ENCODE measurements at regions not wholly inside any gene's neighbourhood (a gene's known extent, or its start where the extent isn't known, plus 50 kb on each side); places are given as distances from the start of the nearest gene placed in this dataset.

- Histone ChIP-seq H3K9me3 (no peaks in the 10 kb centered on the region), H3K4me1 (no peaks in the 10 kb centered on the region), H3K27ac (no peak overlapping the region), H3K4me3 (no peak overlapping the region), H3K4me2 (no peak overlapping the region)
- TF ChIP-seq FOXS1 (CRISPR knock-in tag; IDR thresholded peaks at IDR 0.05) (no peak), CTCF (IDR thresholded peaks at IDR 0.05) (no peak), HMGXB4 (CRISPR knock-in tag; IDR thresholded peaks at IDR 0.05; ENCODE audit: borderline replicate concordance) (no peak), CHD4 (IDR thresholded peaks at IDR 0.05; ENCODE audit: borderline replicate concordance) (no peak), RAD21 (conservative IDR thresholded peaks at IDR 0.05 in 1 of 2, IDR thresholded peaks at IDR 0.05 in 1 of 2) (no peak), JUNB (IDR thresholded peaks at IDR 0.05) (no peak), GATA3 (IDR thresholded peaks at IDR 0.05; ENCODE audit: borderline replicate concordance) (no peak), TP53 (CRISPR knock-in tag; IDR thresholded peaks at IDR 0.05) (no peak), RNF2 (IDR thresholded peaks at IDR 0.05; ENCODE audit: borderline replicate concordance, low read depth) (no peak), SMC3 (IDR thresholded peaks at IDR 0.05) (no peak), FOSB (CRISPR knock-in tag; IDR thresholded peaks at IDR 0.05) (no peak), CHD2 (IDR thresholded peaks at IDR 0.05; ENCODE audit: low read length, partially characterized antibody) (no peak), HEYL (CRISPR knock-in tag; IDR thresholded peaks at IDR 0.05) (no peak), ZNF302 (CRISPR knock-in tag; IDR thresholded peaks at IDR 0.05) (no peak), HOXA7 (CRISPR knock-in tag; IDR thresholded peaks at IDR 0.05) (no peak), HES2 (IDR thresholded peaks at IDR 0.05) (no peak), TFCP2L1 (CRISPR knock-in tag; IDR thresholded peaks at IDR 0.05) (no peak)
- CTCF ChIA-PET, result interaction anchor here (0.9 to 1.4 kb wide), 2 partner anchors 24 to 97 kb away, joined by 3 to 4 read pairs; no protein-coding TSS in a partner anchor
- ATAC-seq (peak; percentile 73 to 81; a peak in 5 of 6 replicates), FAIRE-seq (no peak), DNase-seq (ENCODE audit: low read depth in 1 of 2, low spot score in 1 of 2) (no peak)
- 20% methylated on average over 3 of the region's 3 CpGs for WGBS (ENCODE audit: missing lambda C conversion rate)
- POLR2A ChIA-PET, result no interaction called here
These were observed 65.8 kb upstream of the PRPS1 start for GRCh38 chrX:107562482-107562881.

GRCh38 chrX:107563824-107564223, 64.5 kb upstream of the PRPS1 start:
- H3K4me2 ChIP-seq, result no peak overlapping the region
- H3K9me3 ChIP-seq, result no peaks in the 10 kb centered on the region
- no peak overlapping the region for H3K27ac ChIP-seq
- no peaks in the 10 kb centered on the region for H3K4me1 ChIP-seq
- DNase-seq (ENCODE audit: low read depth in 1 of 2, low spot score in 1 of 2) (no peak), FAIRE-seq (no peak), ATAC-seq (no peak)
- H3K4me3 ChIP-seq, result no peak overlapping the region
- ChIA-PET CTCF (interaction anchor here (0.6 to 1.1 kb wide), 2 partner anchors 11 to 1145 kb away, joined by 3 read pairs; no protein-coding TSS in a partner anchor), POLR2A (no interaction called here)
- 83% methylated on average over 1 of the region's 4 CpGs for WGBS (ENCODE audit: missing lambda C conversion rate)
- TF ChIP-seq ZNF302 (CRISPR knock-in tag; IDR thresholded peaks at IDR 0.05), result no peak
- no peak for TF ChIP-seq CTCF (IDR thresholded peaks at IDR 0.05)
- TF ChIP-seq BHLHE40 (IDR thresholded peaks at IDR 0.05; ENCODE audit: low read depth, low read length), result no peak
- no peak for TF ChIP-seq FOSB (CRISPR knock-in tag; IDR thresholded peaks at IDR 0.05)
- TF ChIP-seq HES2 (IDR thresholded peaks at IDR 0.05), result no peak
- TF ChIP-seq KDM5A (IDR thresholded peaks at IDR 0.05), result no peak
- TF ChIP-seq HOXB13 (CRISPR knock-in tag; IDR thresholded peaks at IDR 0.05; ENCODE audit: low read depth), result no peak
- no peak for TF ChIP-seq JUN (IDR thresholded peaks at IDR 0.05)
- TF ChIP-seq MAZ (IDR thresholded peaks at IDR 0.05; ENCODE audit: borderline replicate concordance, low read depth, low read length), result no peak
- no peak for TF ChIP-seq ELK1 (IDR thresholded peaks at IDR 0.05; ENCODE audit: low read depth, low read length)
- no peak for TF ChIP-seq FOXS1 (CRISPR knock-in tag; IDR thresholded peaks at IDR 0.05)
- TF ChIP-seq PHF8 (IDR thresholded peaks at IDR 0.05; ENCODE audit: borderline replicate concordance, low read depth), result no peak
- TF ChIP-seq CEBPB (IDR thresholded peaks at IDR 0.05), result no peak
- TF ChIP-seq USF2 (IDR thresholded peaks at IDR 0.05), result no peak

Data from A549 (cell line).